ENCODE measurements at regions not wholly inside any gene's neighbourhood (a gene's known extent, or its start where the extent isn't known, plus 50 kb on each side); places are given as distances from the start of the nearest gene placed in this dataset.

- no peak for TF ChIP-seq CTCF (conservative IDR thresholded peaks at IDR 0.05)
- no peak overlapping the region for H3K4me2 ChIP-seq (ENCODE audit: insufficient read depth, insufficient read length, low read length)
- no peak overlapping the region for H2BK5ac ChIP-seq (ENCODE audit: insufficient read length, low read length)
- Mint-ChIP-seq H3K27ac (no peak overlapping the region), H3K4me3 (no peak overlapping the region), H3K36me3 (ENCODE audit: insufficient read depth in 1 of 3, low read depth in 3 of 3) (no peaks in the 10 kb centered on the region), H3K9me3 (peaks cover 0 to 3% of the 10 kb centered on the region in 2 experiments; a peak in 1 of 5 replicates), H3K4me1 (no peaks in the 10 kb centered on the region), H3K27me3 (ENCODE audit: low read depth) (peaks cover 25% of the 10 kb centered on the region)
- H3T11ph ChIP-seq (ENCODE audit: low read length) = no peak overlapping the region
- no peak overlapping the region for H2BK20ac ChIP-seq (ENCODE audit: low read depth, low read length, poor library complexity, severe bottlenecking)
- H3K4me1 ChIP-seq (ENCODE audit: insufficient read depth, low read length) = no peaks in the 10 kb centered on the region
- no peak overlapping the region for H3K23ac ChIP-seq (ENCODE audit: insufficient read length, low read depth, low read length)
- H3K9ac ChIP-seq (ENCODE audit: extremely low read depth, insufficient read length, low read length) = no peak overlapping the region
- no peaks in the 10 kb centered on the region for H3K79me1 ChIP-seq (ENCODE audit: insufficient read depth, low read depth, low read length, poor library complexity, severe bottlenecking)
- no peak overlapping the region for H4K8ac ChIP-seq (replicated peaks; ENCODE audit: insufficient read length, low read depth, low read length)
- H2AK5ac ChIP-seq (ENCODE audit: insufficient read length, low read length) = no peak overlapping the region
- no peak overlapping the region for H2AFZ ChIP-seq (ENCODE audit: low read length)
- no peak overlapping the region for H4K5ac ChIP-seq (ENCODE audit: insufficient read length, low read depth, low read length)
- H3K27me3 ChIP-seq (ENCODE audit: insufficient read depth, low read length) = no peaks in the 10 kb centered on the region
- H3K9me3 ChIP-seq (ENCODE audit: control insufficient read depth, low read depth, low read length) = no peaks in the 10 kb centered on the region
- H3K56ac ChIP-seq (ENCODE audit: insufficient read length, low read depth, low read length) = no peak overlapping the region
- no peak overlapping the region for H3K18ac ChIP-seq (ENCODE audit: insufficient read length, low read depth, low read length)
- no peak overlapping the region for H2BK12ac ChIP-seq (ENCODE audit: insufficient read length, low read depth, low read length)
- H3K23me2 ChIP-seq (ENCODE audit: insufficient read length, low read depth, low read length, poor library complexity, severe bottlenecking) = no peaks in the 10 kb centered on the region
- no peak for DNase-seq
- H3K27ac ChIP-seq (ENCODE audit: insufficient read length, low read depth, low read length) = no peak overlapping the region
- H3K79me2 ChIP-seq (ENCODE audit: insufficient read depth, low read length) = no peaks in the 10 kb centered on the region
- no peak overlapping the region for H2BK15ac ChIP-seq (ENCODE audit: low read depth, low read length)
- no peaks in the 10 kb centered on the region for H4K20me1 ChIP-seq (ENCODE audit: control insufficient read depth, insufficient read depth, insufficient read length)
- no peak overlapping the region for H4K91ac ChIP-seq (ENCODE audit: insufficient read length, low read depth, low read length)
- no peak overlapping the region for H2BK120ac ChIP-seq (ENCODE audit: low read depth, low read length, poor library complexity, severe bottlenecking)
- H3K4ac ChIP-seq (ENCODE audit: low read depth, low read length) = no peak overlapping the region
- H3K14ac ChIP-seq (ENCODE audit: insufficient read depth, low read length) = no peak overlapping the region
These were observed 118.3 kb upstream of the SERPIND1 start for GRCh38 chr22:20655623-20656022.

Data from H9 (cell line).